SK-N-SH treated with all-trans-retinoic acid at 6 μM for 48 hours (cell line): ENCODE measurements at regions not wholly inside any gene's neighbourhood (a gene's known extent, or its start where the extent isn't known, plus 50 kb on each side); places are given as distances from the start of the nearest gene placed in this dataset.

Experiments
- PATZ1 ChIP-seq: fragments of 250-450 bp; sonication (Bioruptor Pico); IDR thresholded peaks from 2 replicates; pipeline ENCODE4 v1.8.0; 2020; ENCODE audit warnings: mild to moderate bottlenecking, moderate library complexity, borderline replicate concordance
- RARB ChIP-seq: fragments of 250-450 bp; sonication (Bioruptor Pico); IDR thresholded peaks from 2 replicates; pipeline ENCODE4 v1.8.0; 2021; ENCODE audit warnings: mild to moderate bottlenecking, moderate library complexity

- TF ChIP-seq RARB (CRISPR knock-in tag) = peak; percentile 77; the same call in 1 of the 2 replicates
- TF ChIP-seq PATZ1 = no peak; the same call in 1 of the 2 replicates
Measured at GRCh38 chr1:200473698-200474371, 64.0 kb upstream of the ZNF281 start.
